Activated CD4-positive, alpha-beta T cell treated with anti-CD3 and anti-CD28 coated beads for 24 hours (primary cell): ENCODE measurements at regions not wholly inside any gene's neighbourhood (a gene's known extent, or its start where the extent isn't known, plus 50 kb on each side); places are given as distances from the start of the nearest gene placed in this dataset.
"Not testable (repeated sequence)": the region's sequence is repeated elsewhere in the genome, so short reads cannot be mapped to it uniquely, and the experiment has no call there.

Source experiments
- DNase-seq, 2 donors: peaks; one replicate each; pipeline ENCODE4 v3.0.0-alpha.2; 2020; ENCODE audit warnings: low read depth in 2 of 2

DNA sequence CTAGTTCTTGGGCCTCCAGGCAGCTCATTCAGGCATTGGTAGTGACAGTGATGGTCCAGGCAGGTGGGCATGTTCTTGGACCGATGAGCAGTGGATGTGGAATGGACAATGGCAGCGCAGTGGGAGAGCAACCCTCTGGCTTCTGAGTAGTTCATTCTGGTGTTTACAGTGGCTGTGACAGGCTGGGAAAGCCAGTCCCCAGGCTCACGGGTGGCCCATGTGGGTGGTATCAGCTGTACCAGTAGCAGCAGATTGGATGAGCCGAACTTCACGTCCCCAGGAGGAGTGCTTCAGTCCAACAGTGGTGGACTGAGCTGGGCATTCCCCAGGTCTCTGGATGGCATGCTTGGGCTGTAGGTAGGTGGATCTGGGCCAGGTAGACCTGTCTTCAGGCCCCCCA lies 515.6 kb upstream of the ACO1 start:
- no peak for DNase-seq

DNA sequence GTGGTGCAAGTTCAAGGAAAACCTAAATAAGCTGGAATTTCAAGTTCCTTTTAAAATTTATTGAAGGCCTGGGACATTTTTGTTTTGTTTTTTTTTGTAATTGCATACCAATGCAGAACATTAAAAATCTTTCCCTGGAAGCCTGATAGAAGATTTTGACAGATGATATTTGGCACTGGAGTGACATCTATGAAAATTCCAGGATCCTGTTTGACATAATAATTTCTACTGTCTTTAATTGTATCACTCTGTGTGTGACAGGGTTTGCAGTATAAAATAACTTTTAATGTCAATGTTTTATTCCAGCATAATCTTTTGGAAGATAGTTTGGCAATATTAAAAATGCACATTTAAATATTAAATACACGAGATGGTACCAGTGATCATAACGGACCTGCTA lies 514.2 kb upstream of the ACO1 start:
- DNase-seq: no peak

DNA sequence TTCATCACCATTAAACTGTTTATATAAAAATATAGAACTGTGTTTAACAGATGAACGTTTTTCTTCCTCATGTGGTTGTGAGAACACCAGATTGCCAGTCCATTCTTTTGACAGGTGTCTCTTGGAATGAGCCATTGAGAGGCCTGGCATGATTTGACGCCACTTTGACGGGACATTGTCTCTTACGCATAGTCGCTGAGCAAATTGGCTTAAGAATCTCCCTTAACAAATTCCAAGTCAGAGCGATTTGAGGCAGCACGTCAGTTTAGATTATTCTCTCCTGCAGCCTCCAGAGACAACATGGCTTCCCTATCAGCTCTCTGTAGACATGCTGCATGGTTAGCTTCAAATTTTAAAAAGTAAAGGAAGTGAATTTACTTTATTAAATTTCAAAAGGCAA lies 510.7 kb upstream of the ACO1 start:
- no peak for DNase-seq

DNA sequence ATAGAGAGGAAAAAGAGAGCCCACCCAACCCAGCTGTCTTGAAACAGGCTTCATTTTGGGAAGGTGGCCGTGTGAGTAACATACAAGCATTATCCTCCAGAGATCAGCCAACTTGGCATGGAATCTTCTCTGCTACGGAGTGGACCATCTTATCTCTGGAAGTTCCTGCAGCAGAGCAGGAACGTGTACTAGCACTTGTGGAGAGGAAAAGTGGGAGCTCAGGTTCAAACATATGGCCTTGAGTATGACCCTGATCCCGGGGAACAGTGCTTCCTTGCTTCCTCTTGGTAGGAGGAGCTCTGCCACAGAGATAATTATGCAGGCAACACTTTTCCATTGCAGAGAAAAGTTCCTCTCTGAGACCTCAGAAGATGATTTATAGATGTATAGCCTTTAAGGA lies 490.4 kb upstream of the ACO1 start:
- no peak for DNase-seq

DNA sequence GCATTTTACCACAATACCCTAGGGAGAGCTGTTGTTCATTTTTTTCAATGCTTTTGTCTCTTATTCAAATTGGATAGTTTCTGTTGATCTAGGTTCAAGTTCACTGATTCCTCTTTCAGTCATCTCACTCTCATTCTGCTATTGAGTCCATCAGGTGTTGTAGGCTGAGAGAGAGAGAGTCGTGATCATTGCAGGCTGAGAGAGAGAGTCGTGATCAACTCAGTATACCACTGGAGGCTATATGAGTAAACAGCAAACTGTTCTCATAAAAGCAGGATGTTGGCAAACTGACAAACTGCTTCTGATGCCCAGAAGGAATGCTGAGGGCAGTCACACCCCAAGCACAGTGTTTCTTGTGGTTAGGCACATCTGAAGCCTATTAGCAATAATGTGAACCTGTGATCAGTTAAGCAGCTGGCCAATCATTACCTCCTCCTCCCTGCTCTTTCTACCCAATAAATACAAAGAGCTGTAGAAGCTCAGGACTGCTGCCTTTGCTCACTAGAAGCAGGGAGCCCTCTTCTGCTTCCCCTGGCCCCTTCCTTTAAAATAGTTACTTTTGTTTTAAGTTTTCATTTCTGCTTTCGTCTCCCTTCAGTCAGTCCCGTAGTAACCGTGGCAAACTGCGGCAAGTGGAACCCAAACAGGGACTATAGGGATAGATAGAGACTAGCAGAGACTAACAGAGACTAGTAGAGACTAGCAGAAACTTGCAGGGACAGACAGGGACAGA lies 476.1 kb upstream of the ACO1 start:
- no peak for DNase-seq

DNA sequence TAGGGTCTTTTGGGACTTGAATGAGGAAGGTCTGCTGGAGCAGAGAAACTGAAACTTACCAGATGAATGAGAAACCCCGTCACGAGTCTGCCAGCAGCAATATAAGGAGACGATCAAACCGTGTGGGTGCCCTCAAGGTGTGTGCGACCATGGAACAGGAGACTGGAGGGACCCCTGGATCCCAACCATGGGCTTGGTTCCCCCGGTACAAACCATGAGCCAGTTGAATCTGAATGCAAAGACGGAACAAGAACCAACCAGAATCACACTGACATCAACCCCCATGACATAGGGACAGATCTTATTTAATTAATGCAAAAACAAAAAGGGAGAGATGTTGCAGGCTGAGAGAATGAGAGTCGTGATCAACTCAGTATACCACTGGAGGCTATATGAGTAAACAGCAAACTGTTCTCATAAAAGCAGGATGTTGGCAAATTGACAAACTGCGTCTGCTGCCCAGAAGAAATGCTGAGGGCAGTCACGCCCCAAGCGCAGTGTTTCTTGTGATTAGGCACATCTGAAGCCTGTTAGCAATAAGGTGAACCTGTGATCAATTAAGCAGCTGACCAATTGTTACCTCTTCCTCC lies 475.5 kb upstream of the ACO1 start:
- DNase-seq: no peak

DNA sequence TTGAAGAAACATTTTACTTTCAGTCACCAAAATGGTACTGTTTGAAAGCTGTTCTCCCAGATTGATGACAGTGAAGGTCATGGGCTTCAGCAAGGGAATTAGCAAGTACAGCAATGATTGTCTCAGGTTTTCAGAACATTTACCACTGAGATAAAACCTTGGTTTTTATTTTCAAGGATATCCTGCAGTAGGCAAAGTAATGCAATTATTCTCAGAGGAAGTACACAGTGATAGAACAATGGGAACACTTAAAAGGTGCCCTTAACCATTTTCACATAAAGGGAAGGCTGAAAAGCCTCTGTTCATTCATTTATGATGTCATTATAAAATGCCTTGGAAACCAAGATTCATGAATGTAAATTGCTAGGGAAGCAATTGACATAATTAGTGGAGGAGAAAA lies 471.8 kb upstream of the ACO1 start:
- no peak for DNase-seq

DNA sequence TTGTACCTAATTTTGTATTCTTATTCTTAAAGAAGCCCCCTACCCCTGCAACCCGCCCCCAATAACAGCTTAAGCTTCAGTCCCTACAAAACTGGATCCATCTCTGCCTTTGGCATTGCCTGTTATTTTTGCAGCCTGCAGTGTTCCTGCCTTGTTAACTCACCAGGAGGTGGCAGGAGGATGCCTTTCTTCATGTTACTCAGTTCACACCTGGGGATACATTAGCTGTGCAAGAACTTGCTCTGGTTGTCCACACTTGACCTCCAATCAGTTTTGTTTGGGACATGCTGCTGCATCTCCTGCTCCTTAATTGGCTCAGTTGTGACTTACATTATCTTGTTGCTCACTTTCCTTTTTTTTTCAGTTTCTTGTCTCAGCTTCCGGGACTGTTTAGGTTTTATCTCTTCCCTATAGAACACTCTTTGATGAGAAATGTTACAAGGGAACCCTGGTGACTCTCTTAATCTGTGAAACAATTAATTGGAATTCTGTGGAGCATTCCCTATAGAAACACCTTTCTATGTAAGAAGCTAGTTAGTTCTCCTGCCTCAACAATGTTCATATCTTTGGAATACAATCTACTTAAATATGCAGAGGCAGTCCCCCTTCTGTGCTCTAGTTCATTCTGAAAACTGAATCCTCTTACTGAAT lies 467.7 kb upstream of the ACO1 start:
- no peak for DNase-seq

DNA sequence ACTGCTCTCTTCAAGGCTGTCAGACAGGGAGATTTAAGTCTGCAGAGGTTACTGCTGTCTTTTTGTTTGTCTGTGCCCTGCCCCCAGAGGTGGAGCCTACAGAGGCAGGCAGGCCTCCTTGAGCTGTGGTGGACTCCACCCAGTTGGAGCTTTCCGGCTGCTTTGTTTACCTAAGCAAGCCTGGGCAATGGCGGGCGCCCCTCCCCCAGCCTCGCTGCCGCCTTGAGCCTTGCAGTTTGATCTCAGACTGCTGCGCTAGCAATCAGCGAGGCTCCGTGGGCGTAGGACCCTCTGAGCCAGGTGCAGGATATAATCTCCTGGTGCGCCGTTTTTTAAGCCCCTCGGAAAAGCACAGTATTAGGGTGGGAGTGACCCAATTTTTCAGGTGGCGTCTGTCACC lies 446.7 kb upstream of the ACO1 start:
- not testable (repeated sequence) for DNase-seq

DNA sequence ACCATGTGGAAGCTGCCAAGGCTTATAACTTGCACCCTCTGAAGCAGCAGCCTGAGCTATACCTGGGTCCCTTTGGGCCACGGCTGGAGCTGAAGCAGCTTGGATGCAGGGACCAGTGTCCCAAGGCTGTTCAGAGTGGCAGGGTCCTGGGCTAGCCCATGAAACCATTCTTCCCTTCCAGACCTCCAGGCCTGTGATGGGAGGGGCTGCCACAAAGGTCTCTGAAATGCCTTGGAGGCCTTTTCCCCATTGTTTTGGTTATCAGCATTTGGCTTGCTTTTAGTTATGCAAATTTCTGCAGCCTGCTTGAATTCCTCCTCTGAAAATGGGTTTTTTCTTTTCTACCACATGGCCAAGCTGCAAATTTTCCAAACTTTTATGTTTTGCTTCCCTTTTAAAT lies 433.7 kb upstream of the ACO1 start:
- no peak for DNase-seq

DNA sequence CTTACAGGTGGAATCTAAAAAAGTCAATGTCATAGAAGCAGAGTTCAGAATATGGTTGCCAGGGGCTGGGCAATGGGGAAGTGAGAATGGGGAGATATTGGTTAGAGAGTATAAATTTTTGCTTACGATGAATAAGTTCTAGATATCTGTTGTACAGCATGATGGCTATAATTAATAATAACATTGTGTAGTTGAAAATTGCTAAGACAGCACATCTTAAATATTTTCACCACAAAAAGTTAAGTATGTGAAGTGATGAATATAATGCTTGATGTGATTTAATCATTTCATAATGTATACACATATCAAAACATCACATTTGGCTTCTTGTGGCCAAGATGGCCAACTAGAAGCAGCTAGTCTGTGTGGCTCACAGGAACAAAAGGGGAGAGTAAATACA lies 425.9 kb upstream of the ACO1 start:
- no peak for DNase-seq

DNA sequence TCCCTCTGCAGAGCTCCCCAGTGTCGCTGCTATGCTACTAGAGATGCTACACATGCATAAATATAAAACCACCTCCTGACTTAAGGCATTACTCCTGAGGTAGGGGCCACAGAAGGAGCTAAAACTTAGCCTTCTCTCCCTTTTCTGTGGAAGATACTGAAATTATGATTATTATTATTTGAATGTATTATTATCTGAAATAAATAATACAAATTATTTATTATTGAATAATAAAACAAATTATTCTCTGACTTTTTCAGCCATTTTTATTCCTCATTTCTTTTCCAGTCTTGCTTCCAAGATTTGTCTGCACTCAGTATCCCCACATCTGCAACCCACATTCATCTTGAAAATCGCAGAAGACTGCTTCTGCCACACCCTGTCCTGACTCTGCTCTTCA lies 414.9 kb upstream of the ACO1 start:
- no peak for DNase-seq

DNA sequence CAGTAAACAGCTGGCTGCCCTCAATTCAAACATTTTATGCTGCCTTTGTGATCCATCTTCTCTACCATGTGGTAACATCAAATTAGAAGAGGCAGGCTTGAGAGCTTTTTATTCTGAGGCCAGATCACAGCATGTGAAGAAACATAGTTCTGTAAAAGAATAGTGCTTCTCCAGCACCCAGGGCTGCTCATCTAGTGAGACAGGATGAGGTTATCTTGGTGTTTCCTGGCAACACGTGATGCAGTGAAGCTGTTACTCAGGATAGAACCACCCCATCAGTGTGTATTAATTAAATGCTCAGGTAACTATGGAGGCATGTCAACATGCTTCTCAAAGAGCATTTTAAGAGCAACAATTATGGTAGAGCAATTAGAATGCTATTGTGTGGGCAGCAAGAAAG lies 400.5 kb upstream of the ACO1 start:
- DNase-seq: no peak

DNA sequence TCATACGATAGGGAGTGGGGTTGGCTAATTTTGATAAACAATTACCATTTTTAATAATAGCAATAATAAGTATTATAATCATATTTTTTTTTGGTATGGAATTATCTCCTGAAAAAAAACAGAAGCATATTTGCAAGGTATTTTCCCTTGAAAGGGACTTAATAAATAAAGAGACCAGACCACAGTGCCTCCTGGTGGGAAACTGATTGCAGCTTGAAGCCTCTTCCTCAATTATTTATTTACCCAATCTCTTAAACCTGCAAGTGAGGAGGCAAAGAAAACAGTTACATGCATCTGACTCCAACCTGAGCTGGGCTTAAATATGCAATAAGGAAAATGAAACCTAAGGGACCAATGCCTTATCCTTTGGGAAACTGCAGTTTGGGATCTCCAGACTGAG lies 388.1 kb upstream of the ACO1 start:
- DNase-seq: no peak

DNA sequence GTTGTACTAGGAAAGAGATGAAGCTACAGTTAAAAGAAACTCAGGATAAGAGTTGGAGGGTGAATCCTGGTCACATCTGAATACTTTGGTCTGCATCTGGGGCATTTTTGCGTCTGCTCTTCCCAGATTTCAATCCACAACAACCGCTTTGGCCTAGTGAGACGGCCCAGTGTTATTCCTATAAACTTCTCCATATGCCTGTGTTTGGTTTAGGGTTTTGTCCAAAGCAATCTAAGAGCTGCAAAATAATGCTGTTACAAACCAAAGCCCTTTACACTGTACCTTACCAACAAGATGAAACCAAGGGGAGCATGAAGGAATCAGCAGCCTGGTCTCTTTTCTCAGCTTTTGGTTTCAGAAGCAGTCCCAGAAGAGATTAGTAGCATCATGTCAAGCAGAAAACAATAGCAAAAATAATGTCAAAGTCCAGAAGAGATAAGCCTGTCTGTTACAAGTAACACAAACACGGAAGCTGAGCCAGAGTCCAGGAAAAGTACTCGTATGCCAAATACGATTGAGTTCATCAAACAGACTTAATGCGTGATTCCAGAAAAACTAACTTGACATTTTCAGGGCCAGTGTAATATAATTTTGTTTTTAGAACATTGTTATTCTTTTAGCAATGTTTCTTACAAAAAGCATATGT lies 379.9 kb upstream of the ACO1 start:
- no peak for DNase-seq

DNA sequence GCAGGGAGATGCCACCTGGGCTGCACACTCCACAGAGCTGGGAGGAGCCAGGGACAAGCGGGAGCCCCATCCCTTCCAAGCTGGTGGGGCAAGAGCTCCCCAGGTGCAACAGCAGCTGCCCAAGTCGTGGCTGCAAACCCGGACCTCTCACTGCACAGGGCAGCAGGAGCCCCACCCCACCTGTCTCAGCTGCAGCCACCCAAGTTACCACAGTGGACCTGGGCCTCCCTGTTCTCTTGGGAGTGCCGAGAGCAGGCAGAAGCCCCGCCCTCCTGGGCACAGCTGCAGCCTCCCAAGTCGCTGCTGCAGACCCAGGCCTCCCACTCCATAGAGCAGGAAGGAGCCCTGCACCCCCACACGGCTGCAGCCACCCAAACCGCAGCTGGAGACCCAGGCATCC lies 374.1 kb upstream of the ACO1 start:
- no peak for DNase-seq

DNA sequence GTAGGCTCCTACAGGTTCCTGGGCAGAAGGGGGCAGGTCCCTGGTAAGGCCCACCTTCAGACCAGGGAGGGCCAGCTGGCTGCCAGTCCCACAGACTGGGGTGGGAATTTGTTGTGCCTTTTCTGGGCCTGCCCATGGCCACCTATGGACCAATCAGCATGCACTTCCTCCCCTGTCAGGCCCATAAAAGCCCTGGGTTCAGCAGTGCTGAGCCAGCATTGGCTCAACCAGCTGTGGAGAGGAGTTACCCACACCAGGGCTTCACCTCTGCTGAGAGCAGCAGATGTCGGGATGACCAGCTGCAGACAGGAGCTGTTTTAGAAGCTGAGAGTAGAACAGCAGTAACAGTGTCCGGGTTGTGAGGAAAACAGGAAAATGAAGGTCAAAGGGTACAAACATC lies 373.4 kb upstream of the ACO1 start:
- no peak for DNase-seq

DNA sequence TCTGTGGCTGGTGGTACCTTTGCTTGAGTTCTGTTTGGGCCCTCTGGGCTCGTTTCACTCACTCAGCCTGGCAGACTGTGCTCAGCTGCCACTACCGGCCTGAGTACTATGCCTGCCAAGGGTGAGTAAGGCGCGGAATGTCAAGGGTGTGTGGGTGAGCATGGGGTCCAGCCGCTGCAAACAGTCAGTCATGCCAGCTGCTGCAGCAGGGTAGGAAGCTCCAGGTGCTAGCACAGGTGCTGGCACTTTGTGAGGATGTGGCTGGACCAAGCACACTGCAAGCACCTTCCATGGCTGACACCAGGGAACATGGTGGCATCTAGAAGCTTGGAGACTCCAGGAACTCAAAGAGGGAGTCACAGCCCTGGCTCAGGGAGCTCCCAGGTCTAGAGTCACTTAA lies 368.6 kb upstream of the ACO1 start:
- no peak for DNase-seq

DNA sequence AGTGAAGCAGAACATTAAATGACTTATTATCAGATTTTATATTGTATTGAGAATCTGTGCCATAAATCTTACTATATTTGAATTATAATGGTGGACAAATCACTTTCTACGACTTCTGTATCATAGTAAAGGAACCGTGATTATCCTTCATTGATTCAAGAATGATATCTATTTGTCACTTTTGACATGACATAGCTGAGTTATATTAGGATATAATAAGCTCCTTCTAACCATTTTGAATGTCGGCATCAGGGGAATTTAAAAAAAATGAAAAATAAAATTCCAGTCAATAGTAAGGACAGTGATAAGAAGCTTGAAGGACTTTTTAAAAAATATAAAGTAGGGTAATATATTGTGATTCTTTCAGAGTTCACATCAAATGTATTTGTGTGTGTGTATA lies 338.9 kb upstream of the ACO1 start:
- DNase-seq: no peak

DNA sequence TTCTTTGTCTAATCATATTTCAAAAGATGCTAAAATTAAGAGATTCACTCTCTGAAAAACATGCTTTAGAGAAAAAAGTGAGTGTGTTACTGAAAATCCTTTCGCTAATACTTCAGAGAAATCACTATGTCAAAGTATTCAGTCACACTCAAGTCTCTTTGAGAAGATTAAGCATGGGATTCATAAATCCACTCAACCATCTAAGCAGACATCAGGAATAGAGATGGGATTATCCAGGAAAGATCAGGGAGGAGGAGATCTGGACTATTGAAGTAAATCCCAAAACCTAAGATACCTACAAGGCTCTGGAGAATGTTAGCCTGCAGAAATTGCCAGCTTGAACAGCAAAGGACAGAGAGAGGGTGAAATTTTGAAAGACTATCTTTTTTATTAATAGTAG lies 317.2 kb upstream of the ACO1 start:
- DNase-seq: no peak

DNA sequence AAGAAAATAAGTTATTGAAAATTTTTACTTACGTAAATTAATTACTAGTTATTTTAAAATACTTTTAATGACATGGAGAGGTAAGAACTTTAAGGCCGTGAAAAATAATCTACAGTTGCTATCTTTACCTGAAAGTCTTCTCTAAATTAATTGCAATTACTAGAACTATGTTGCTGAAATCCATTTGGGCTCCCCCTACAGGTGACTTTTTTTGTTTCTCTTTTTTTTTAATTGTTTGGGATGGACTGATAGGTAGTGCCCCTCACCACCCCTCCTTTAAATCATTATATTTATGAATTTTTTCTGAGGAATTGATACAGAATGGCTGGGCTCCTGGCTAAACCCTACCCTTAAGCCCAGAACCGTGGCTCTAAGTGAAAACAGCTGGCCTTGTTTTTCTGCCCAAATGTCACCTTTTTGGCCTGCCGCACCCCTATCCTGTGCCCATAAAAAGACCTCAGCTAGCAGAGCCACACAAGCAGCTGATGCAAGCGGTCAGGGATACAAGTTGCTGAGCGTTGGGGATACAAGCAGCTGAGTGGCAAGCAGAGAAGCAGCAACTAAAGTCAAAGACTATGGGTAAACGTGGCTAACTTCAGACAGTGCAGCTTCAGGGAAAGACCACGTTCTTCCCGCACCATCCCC lies 315.2 kb upstream of the ACO1 start:
- DNase-seq: no peak

DNA sequence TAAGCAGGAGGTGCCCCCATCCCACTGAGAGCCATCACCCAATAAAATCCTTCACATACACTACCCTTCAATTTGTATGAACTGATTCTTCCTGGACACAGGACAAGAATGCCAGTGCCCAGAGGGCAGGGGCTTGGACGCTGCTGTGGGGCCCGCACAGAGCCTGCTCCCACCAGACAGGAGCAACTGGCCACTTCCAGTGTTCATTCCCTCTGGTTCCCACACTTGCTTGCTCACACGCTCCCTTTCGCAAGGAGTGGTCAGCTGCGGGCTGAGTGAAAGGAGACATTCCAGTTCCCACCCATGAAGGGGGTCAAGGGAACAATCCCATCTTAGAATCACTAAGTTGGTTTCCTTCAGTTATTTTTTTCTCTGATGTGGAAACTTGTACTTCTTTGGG lies 314.5 kb upstream of the ACO1 start:
- DNase-seq: no peak

DNA sequence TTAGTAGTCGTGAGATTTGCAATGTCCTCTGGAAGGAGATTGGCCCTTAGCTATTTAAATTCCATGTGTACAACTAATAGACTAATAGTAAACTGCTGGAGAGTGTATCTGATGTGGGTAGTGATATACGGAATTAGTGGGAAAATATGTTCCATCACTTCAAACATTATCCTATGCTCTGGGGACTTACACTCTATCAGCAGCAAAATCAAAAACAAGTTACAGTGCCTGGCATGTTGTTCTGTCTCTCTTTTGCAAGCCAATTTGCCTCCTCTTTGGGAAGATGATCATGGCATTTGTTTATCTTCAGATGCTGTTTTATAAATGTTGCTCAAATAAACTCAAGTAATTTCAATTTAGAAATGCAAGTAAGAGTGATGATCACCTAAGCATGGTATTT lies 311.9 kb upstream of the ACO1 start:
- DNase-seq: no peak
